Vagina (tissue), 2 donors: ENCODE measurements at regions not wholly inside any gene's neighbourhood (a gene's known extent, or its start where the extent isn't known, plus 50 kb on each side); places are given as distances from the start of the nearest gene placed in this dataset.

Source experiments
- DNase-seq, 2 donors: peaks; one replicate each; pipeline ENCODE4 v3.0.0-alpha.2; 2017; ENCODE audit errors: extremely low spot score in 2 of 2
- H3K27ac ChIP-seq: fragments of 200-600 bp; sonication (generic); one replicate; pipeline ENCODE4 v1.5.1; 2019
- H3K27me3 ChIP-seq: fragments of 200-600 bp; sonication (generic); one replicate; pipeline ENCODE4 v1.5.1; 2019
- H3K36me3 ChIP-seq, 2 donors: fragments of 200-600 bp; sonication (generic); one replicate each; pipeline ENCODE4 v1.5.1; 2017 to 2019
- H3K4me1 ChIP-seq: fragments of 200-600 bp; sonication (generic); one replicate; pipeline ENCODE4 v1.5.1; 2019
- H3K4me3 ChIP-seq, 2 donors: fragments of 200-600 bp; sonication (generic); 1 replicate in 1 of 2; 2 replicates in 1 of 2; pipeline ENCODE4 v1.5.1; 2016 to 2019
- H3K9me3 ChIP-seq: fragments of 200-600 bp; sonication (generic); one replicate; pipeline ENCODE4 v1.5.1; 2019
- POLR2A ChIP-seq, 2 donors: fragments of 450-650 bp; IDR thresholded peaks; one replicate each; pipeline ENCODE4 v1.6.1; 2017; ENCODE audit warnings: antibody characterized with exemption in 2 of 2, mild to moderate bottlenecking in 2 of 2, moderate library complexity in 2 of 2
- POLR2AphosphoS5 ChIP-seq, 2 donors: sonication (generic); formaldehyde crosslinking; IDR thresholded peaks; one replicate each; pipeline ENCODE4 v1.9.0; 2017; ENCODE audit warnings: antibody characterized with exemption in 2 of 2, mild to moderate bottlenecking in 2 of 2, low read depth in 1 of 2; ENCODE audit not compliant: insufficient read depth in 1 of 2
- intact Hi-C: fragments of 100-400 bp; cut with DNase I; formaldehyde crosslinking; loops from one replicate; pipeline ENCODE4 v1.15.1; 2023
- TF ChIP-seq, protein P1 (sequence below), 3 experiments: fragments of 450-650 bp in 2 of 3; fragments of 200-600 bp in 1 of 3; sonication (generic) in 1 of 3; IDR thresholded peaks; one replicate each; pipeline ENCODE4 v1.5.1; 2017 to 2019; ENCODE audit warnings: antibody characterized with exemption in 3 of 3, mild to moderate bottlenecking in 2 of 3, moderate library complexity in 2 of 3

- no peak for DNase-seq
- TF ChIP-seq POLR2AphosphoS5 (IDR thresholded peaks at IDR 0.05; ENCODE audit: insufficient read depth in 1 of 2, low read depth in 1 of 2) (no peak), POLR2A (IDR thresholded peaks at IDR 0.05) (no peak)
- TF ChIP-seq, protein P1, sequence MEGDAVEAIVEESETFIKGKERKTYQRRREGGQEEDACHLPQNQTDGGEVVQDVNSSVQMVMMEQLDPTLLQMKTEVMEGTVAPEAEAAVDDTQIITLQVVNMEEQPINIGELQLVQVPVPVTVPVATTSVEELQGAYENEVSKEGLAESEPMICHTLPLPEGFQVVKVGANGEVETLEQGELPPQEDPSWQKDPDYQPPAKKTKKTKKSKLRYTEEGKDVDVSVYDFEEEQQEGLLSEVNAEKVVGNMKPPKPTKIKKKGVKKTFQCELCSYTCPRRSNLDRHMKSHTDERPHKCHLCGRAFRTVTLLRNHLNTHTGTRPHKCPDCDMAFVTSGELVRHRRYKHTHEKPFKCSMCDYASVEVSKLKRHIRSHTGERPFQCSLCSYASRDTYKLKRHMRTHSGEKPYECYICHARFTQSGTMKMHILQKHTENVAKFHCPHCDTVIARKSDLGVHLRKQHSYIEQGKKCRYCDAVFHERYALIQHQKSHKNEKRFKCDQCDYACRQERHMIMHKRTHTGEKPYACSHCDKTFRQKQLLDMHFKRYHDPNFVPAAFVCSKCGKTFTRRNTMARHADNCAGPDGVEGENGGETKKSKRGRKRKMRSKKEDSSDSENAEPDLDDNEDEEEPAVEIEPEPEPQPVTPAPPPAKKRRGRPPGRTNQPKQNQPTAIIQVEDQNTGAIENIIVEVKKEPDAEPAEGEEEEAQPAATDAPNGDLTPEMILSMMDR (IDR thresholded peaks at IDR 0.05) = no peak
- intact Hi-C loops = no loop called here
- Histone ChIP-seq H3K36me3 (no peaks in the 10 kb centered on the region), H3K4me1 (no peaks in the 10 kb centered on the region), H3K27ac (no peak overlapping the region), H3K27me3 (no peaks in the 10 kb centered on the region), H3K9me3 (no peaks in the 10 kb centered on the region), H3K4me3 (no peak overlapping the region)
Observed at GRCh38 chr15:38046257-38047051, 112.0 kb downstream of the TMCO5A start.

- Histone ChIP-seq H3K4me3 (no peak overlapping the region), H3K27me3 (no peaks in the 10 kb centered on the region), H3K27ac (no peak overlapping the region), H3K9me3 (no peaks in the 10 kb centered on the region), H3K36me3 (no peaks in the 10 kb centered on the region), H3K4me1 (no peaks in the 10 kb centered on the region)
- no peak for DNase-seq
- intact Hi-C loops = no loop called here
- TF ChIP-seq, protein P1 (IDR thresholded peaks at IDR 0.05) = no peak
- TF ChIP-seq POLR2AphosphoS5 (IDR thresholded peaks at IDR 0.05; ENCODE audit: insufficient read depth in 1 of 2, low read depth in 1 of 2) (no peak), POLR2A (IDR thresholded peaks at IDR 0.05) (no peak)
Observed at GRCh38 chr15:38048001-38048455, 113.6 kb downstream of the TMCO5A start.

- no peaks in the 10 kb centered on the region for H3K27me3 ChIP-seq
- H3K4me3 ChIP-seq = no peak overlapping the region
- intact Hi-C loops = no loop called here
- H3K4me1 ChIP-seq = no peaks in the 10 kb centered on the region
- H3K27ac ChIP-seq = no peak overlapping the region
- TF ChIP-seq, protein P1 (IDR thresholded peaks at IDR 0.05) = no peak
- TF ChIP-seq POLR2A (IDR thresholded peaks at IDR 0.05) (no peak), POLR2AphosphoS5 (IDR thresholded peaks at IDR 0.05; ENCODE audit: insufficient read depth in 1 of 2, low read depth in 1 of 2) (no peak)
- no peak for DNase-seq
- H3K9me3 ChIP-seq = no peaks in the 10 kb centered on the region
- no peaks in the 10 kb centered on the region for H3K36me3 ChIP-seq
Observed at GRCh38 chr15:38049891-38050290, 115.5 kb downstream of the TMCO5A start.

DNA sequence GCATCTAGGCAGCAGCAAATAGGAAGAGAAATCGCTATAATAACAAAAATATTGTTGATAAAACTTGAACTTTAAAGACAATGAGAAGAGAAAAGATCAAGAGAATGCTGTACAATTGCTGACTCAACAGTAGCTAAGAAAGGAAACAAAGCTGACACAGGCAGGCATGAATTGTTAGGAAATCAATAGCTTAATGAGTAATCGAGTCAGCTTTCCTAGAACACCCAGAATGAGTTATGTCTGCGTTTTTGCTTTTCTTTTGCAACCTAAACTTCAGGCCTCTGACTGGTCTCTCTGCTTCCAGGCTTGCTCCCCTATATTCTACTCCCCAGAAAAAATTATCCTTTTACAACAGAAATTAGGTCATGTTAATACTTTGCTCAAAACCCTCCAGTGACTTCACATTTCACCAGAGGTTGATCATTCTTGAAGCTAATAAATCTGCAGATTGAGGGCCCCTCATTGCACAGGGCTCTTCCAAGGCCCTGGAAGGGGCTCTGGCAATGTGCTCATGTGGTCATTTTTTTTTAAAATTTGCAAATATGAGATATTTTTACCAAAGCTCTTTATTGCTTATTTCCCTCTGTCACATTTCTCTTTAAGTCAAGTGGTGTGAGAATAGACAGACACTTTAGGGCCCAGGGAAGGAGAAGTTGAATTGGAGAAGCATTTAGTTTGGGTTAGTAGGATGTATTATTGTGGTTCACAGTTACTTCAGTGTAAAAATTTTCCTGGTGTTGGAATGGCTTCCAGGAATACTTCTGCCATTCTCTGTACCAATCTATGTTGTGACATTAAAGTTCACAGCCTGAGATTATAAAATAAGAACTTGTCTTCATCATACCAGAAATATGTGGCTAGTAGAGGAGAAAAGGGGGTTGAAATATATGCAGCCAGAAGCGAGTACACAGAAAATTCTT is 116.3 kb downstream of the TMCO5A start:
- no peak for DNase-seq
- intact Hi-C loops = no loop called here
- H3K36me3 ChIP-seq = no peaks in the 10 kb centered on the region
- H3K27me3 ChIP-seq = no peaks in the 10 kb centered on the region
- no peak overlapping the region for H3K4me3 ChIP-seq
- H3K4me1 ChIP-seq = no peaks in the 10 kb centered on the region
- H3K27ac ChIP-seq = no peak overlapping the region
- no peaks in the 10 kb centered on the region for H3K9me3 ChIP-seq
- TF ChIP-seq POLR2AphosphoS5 (IDR thresholded peaks at IDR 0.05; ENCODE audit: insufficient read depth in 1 of 2, low read depth in 1 of 2) (no peak), POLR2A (IDR thresholded peaks at IDR 0.05) (no peak)
- TF ChIP-seq, protein P1 (IDR thresholded peaks at IDR 0.05) = no peak
